ENCODE measurements at regions not wholly inside any gene's neighbourhood (a gene's known extent, or its start where the extent isn't known, plus 50 kb on each side); places are given as distances from the start of the nearest gene placed in this dataset.
"Not testable (repeated sequence)": the region's sequence is repeated elsewhere in the genome, so short reads cannot be mapped to it uniquely, and the experiment has no call there.

- Histone ChIP-seq H3K27me3 (ENCODE audit: insufficient read depth, low read depth, severe bottlenecking) (no peaks in the 10 kb centered on the region), H3K27ac (no peak overlapping the region), H3K36me3 (no peaks in the 10 kb centered on the region), H3K4me3 (ENCODE audit: low read depth, low read length) (no peak overlapping the region), H3K9me3 (ENCODE audit: severe bottlenecking) (no peaks in the 10 kb centered on the region)
- DNase-seq: no peak
- TF ChIP-seq CTCF (IDR thresholded peaks at IDR 0.05; ENCODE audit: low read depth, low read length): no peak
Observed at GRCh38 chr20:53671370-53671769, 77.7 kb upstream of the ZNF217 start.

GRCh38 chr20:53669517-53670313 is 76.1 kb upstream of the ZNF217 start:
- not testable (repeated sequence) for H3K27me3 ChIP-seq (ENCODE audit: insufficient read depth, low read depth, severe bottlenecking); DNase-seq; H3K36me3 ChIP-seq; H3K9me3 ChIP-seq (ENCODE audit: severe bottlenecking); H3K27ac ChIP-seq; H3K4me3 ChIP-seq (ENCODE audit: low read depth, low read length)

GRCh38 chr20:53668992-53669391 is 75.4 kb upstream of the ZNF217 start:
- DNase-seq: no peak
- Histone ChIP-seq H3K27ac (no peak overlapping the region), H3K36me3 (no peaks in the 10 kb centered on the region), H3K9me3 (ENCODE audit: severe bottlenecking) (no peaks in the 10 kb centered on the region), H3K27me3 (ENCODE audit: insufficient read depth, low read depth, severe bottlenecking) (no peaks in the 10 kb centered on the region), H3K4me3 (ENCODE audit: low read depth, low read length) (no peak overlapping the region)
- no peak for TF ChIP-seq CTCF (IDR thresholded peaks at IDR 0.05; ENCODE audit: low read depth, low read length)

- Histone ChIP-seq H3K4me3 (ENCODE audit: low read depth, low read length) (no peak overlapping the region), H3K27ac (no peak overlapping the region), H3K36me3 (no peaks in the 10 kb centered on the region), H3K9me3 (ENCODE audit: severe bottlenecking) (no peaks in the 10 kb centered on the region), H3K27me3 (ENCODE audit: insufficient read depth, low read depth, severe bottlenecking) (no peaks in the 10 kb centered on the region)
- DNase-seq: no peak
- TF ChIP-seq CTCF (IDR thresholded peaks at IDR 0.05; ENCODE audit: low read depth, low read length): no peak
Observed at GRCh38 chr20:53666144-53666543, 72.5 kb upstream of the ZNF217 start.

GRCh38 chr20:53664121-53664520 is 70.5 kb upstream of the ZNF217 start:
- DNase-seq: no peak
- no peak for TF ChIP-seq CTCF (IDR thresholded peaks at IDR 0.05; ENCODE audit: low read depth, low read length)
- Histone ChIP-seq H3K36me3 (no peaks in the 10 kb centered on the region), H3K4me3 (ENCODE audit: low read depth, low read length) (no peak overlapping the region), H3K27ac (no peak overlapping the region), H3K27me3 (ENCODE audit: insufficient read depth, low read depth, severe bottlenecking) (no peaks in the 10 kb centered on the region), H3K9me3 (ENCODE audit: severe bottlenecking) (no peaks in the 10 kb centered on the region)

- DNase-seq; H3K9me3 ChIP-seq (ENCODE audit: severe bottlenecking); H3K36me3 ChIP-seq; H3K27me3 ChIP-seq (ENCODE audit: insufficient read depth, low read depth, severe bottlenecking); H3K27ac ChIP-seq; H3K4me3 ChIP-seq (ENCODE audit: low read depth, low read length): not testable (repeated sequence)
Observed at GRCh38 chr20:53663521-53663920, 69.9 kb upstream of the ZNF217 start.

- Histone ChIP-seq H3K4me3 (ENCODE audit: low read depth, low read length) (no peak overlapping the region), H3K27me3 (ENCODE audit: insufficient read depth, low read depth, severe bottlenecking) (no peaks in the 10 kb centered on the region), H3K9me3 (ENCODE audit: severe bottlenecking) (no peaks in the 10 kb centered on the region), H3K27ac (no peak overlapping the region), H3K36me3 (no peaks in the 10 kb centered on the region)
- TF ChIP-seq CTCF (IDR thresholded peaks at IDR 0.05; ENCODE audit: low read depth, low read length): no peak
- DNase-seq: no peak
Observed at GRCh38 chr20:53662595-53662994, 69.0 kb upstream of the ZNF217 start.
